ENCODE measurements at regions not wholly inside any gene's neighbourhood (a gene's known extent, or its start where the extent isn't known, plus 50 kb on each side); places are given as distances from the start of the nearest gene placed in this dataset.

- Histone ChIP-seq H2BK20ac (ENCODE audit: low read depth, low read length) (no peak overlapping the region), H4K8ac (ENCODE audit: low read depth in 2 of 2, low read length in 2 of 2) (no peak overlapping the region), H3K56ac (ENCODE audit: extremely low read depth, insufficient read depth, low read length) (no peak overlapping the region), H3K18ac (ENCODE audit: low read depth, low read length) (no peak overlapping the region), H3K27me3 (ENCODE audit: control insufficient read depth, insufficient read depth, low read length) (no peaks in the 10 kb centered on the region), H3K9ac (ENCODE audit: low read depth, low read length) (no peak overlapping the region), H4K91ac (ENCODE audit: insufficient read depth, low read depth, low read length) (no peak overlapping the region), H3K4me1 (ENCODE audit: control insufficient read depth, insufficient read depth, low read length) (no peaks in the 10 kb centered on the region), H3K27ac (ENCODE audit: insufficient read depth, low read length) (no peak overlapping the region), H2BK120ac (ENCODE audit: low read depth, low read length) (no peak overlapping the region), H3K36me3 (ENCODE audit: control insufficient read depth, insufficient read depth, low read length) (no peaks in the 10 kb centered on the region), H3K23ac (ENCODE audit: low read depth, low read length) (no peak overlapping the region), H3K4me3 (ENCODE audit: insufficient read depth, low read depth, low read length) (no peak overlapping the region), H3K79me1 (ENCODE audit: low read depth in 1 of 2, low read length in 2 of 2) (no peaks in the 10 kb centered on the region), H3K4ac (ENCODE audit: low read depth, low read length) (no peak overlapping the region), H4K5ac (ENCODE audit: low read depth, low read length) (no peak overlapping the region), H3K9me3 (ENCODE audit: control insufficient read depth, insufficient read depth, low read length) (peaks cover 8% of the 10 kb centered on the region), H2AFZ (replicated peaks; ENCODE audit: low read length, poor library complexity) (no peak overlapping the region), H4K20me1 (ENCODE audit: insufficient read depth, low read length) (no peaks in the 10 kb centered on the region), H3K4me2 (ENCODE audit: low read depth, low read length) (no peak overlapping the region), H2AK5ac (ENCODE audit: low read depth, low read length) (no peak overlapping the region), H3K9me1 (ENCODE audit: insufficient read depth, low read length) (no peaks in the 10 kb centered on the region), H3K14ac (replicated peaks; ENCODE audit: low read depth, low read length) (no peak overlapping the region), H2BK5ac (ENCODE audit: low read depth, low read length, poor library complexity, severe bottlenecking) (no peak overlapping the region), H2BK15ac (ENCODE audit: low read depth, low read length) (no peak overlapping the region), H2AK9ac (replicated peaks; ENCODE audit: low read depth, low read length, poor library complexity) (no peak overlapping the region)
- intact Hi-C loops (cut with micrococcal nuclease) (no loop called here), in situ Hi-C loops (cut with MboI; ENCODE audit: low sequenced_read_pairs) (no loop called here), dilution Hi-C loops (cut with HindIII; ENCODE audit: low sequenced_read_pairs, unreplicated experiment) (no loop called here)
- DNase-seq (no peak), ATAC-seq (ENCODE audit: low read depth) (no peak)
- no TSS peak for BruUV-seq (replicated peaks)
- POLR2A ChIA-PET (ENCODE audit: unreplicated experiment) = no interaction called here
- WGBS, 2 experiments (ENCODE audit: extremely low coverage in 2 of 2, insufficient read length in 1 of 2) = no CpG with 5 or more reads among the region's 5 CpGs
- no peak for TF ChIP-seq SMC3 (IDR thresholded peaks at IDR 0.05; ENCODE audit: low read depth, low read length)
- no peak for TF ChIP-seq MAFK (IDR thresholded peaks at IDR 0.05; ENCODE audit: low read depth, low read length)
- no peak for TF ChIP-seq MAZ (IDR thresholded peaks at IDR 0.05; ENCODE audit: borderline replicate concordance, low read depth, low read length)
- no peak for TF ChIP-seq BHLHE40 (IDR thresholded peaks at IDR 0.05; ENCODE audit: low read depth, low read length)
- CTCF ChIA-PET = no interaction called here
Measured at GRCh38 chr3:181770296-181770695, 58.6 kb downstream of the SOX2 start.
